ENCODE measurements at regions not wholly inside any gene's neighbourhood (a gene's known extent, or its start where the extent isn't known, plus 50 kb on each side); places are given as distances from the start of the nearest gene placed in this dataset.

DNA sequence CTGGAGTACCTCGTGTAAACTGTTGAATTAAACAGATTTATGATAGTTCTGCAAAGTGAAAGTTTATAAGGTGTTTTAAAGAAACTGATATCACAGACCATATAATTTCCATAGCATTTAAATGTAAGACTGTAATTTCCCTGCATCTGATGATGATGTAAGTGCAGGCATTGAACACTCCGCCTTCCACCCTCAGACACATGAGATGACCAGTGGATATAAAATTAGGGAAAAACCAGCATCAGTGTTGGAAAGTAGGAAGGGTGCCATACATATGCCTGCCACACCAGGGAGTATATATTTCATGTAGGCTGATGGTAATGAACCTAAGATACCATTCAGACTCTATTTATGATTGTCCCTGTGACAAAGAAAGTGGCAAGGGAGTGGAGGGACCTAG, 519.2 kb downstream of the ACTL7B start:
- Histone ChIP-seq H3K4me1 (no peaks in the 10 kb centered on the region), H3K9me3 (no peaks in the 10 kb centered on the region), H3K4me3 (no peak overlapping the region), H3K27ac (no peak overlapping the region), H3K27me3 (ENCODE audit: low read depth) (no peaks in the 10 kb centered on the region), H3K36me3 (no peaks in the 10 kb centered on the region)
- TF ChIP-seq, protein P1, sequence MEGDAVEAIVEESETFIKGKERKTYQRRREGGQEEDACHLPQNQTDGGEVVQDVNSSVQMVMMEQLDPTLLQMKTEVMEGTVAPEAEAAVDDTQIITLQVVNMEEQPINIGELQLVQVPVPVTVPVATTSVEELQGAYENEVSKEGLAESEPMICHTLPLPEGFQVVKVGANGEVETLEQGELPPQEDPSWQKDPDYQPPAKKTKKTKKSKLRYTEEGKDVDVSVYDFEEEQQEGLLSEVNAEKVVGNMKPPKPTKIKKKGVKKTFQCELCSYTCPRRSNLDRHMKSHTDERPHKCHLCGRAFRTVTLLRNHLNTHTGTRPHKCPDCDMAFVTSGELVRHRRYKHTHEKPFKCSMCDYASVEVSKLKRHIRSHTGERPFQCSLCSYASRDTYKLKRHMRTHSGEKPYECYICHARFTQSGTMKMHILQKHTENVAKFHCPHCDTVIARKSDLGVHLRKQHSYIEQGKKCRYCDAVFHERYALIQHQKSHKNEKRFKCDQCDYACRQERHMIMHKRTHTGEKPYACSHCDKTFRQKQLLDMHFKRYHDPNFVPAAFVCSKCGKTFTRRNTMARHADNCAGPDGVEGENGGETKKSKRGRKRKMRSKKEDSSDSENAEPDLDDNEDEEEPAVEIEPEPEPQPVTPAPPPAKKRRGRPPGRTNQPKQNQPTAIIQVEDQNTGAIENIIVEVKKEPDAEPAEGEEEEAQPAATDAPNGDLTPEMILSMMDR (IDR thresholded peaks at IDR 0.05) = no peak
- no peak for ATAC-seq
- intact Hi-C loops (cut with DNase I) = no loop called here
- no peak for DNase-seq

DNA sequence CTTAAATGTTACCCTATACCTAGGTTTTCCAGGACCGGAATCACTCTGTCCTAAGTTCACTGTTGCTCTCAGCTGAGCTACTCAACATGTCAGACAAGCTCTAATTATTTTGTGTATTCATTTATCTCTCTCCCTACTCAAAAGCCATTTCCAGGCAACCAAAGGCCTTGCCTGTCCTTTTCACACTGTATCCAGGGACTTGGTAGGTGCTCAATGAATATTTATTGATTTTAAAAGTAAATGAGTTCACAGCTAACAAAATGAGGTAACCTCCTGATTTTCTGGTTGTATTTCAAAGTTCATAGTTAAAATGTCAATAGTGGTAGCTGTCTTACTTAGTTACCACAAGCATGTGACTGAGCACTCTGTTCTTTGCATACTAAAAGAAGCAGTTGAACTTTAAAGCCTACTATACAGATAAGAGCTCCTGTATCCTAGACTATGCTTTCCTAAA, 522.2 kb downstream of the ACTL7B start:
- no peaks in the 10 kb centered on the region for H3K27me3 ChIP-seq (ENCODE audit: low read depth)
- no peak overlapping the region for H3K27ac ChIP-seq
- intact Hi-C loops (cut with DNase I) = no loop called here
- no peaks in the 10 kb centered on the region for H3K9me3 ChIP-seq
- no peak overlapping the region for H3K4me3 ChIP-seq
- no peaks in the 10 kb centered on the region for H3K4me1 ChIP-seq
- TF ChIP-seq, protein P1 (IDR thresholded peaks at IDR 0.05) = no peak
- DNase-seq (no peak), ATAC-seq (no peak)
- H3K36me3 ChIP-seq = no peaks in the 10 kb centered on the region

DNA sequence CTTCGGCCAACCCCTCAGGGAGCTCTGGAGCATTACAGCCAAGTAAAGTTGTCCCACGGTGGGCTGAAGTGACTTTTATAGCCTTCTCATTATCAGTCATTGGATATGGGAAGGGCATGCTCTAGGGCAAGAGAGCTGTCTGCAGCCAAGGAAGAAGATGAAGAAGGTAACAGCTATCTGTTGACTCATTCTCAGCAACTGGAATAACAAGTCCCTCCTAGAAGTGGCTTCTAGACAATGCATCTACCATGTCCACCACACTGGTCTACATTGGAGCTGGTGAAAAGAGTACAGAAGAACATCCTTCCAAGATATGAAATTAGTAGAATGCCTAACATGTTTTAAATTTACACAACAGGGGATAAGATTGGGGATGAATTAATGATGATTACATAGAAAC, 524.2 kb downstream of the ACTL7B start:
- ATAC-seq = no peak
- no peaks in the 10 kb centered on the region for H3K36me3 ChIP-seq
- intact Hi-C loops (cut with DNase I) = no loop called here
- no peaks in the 10 kb centered on the region for H3K4me1 ChIP-seq
- TF ChIP-seq, protein P1 (IDR thresholded peaks at IDR 0.05) = no peak
- no peak for DNase-seq
- no peaks in the 10 kb centered on the region for H3K27me3 ChIP-seq (ENCODE audit: low read depth)
- no peak overlapping the region for H3K4me3 ChIP-seq
- H3K9me3 ChIP-seq = peaks cover 16% of the 10 kb centered on the region
- H3K27ac ChIP-seq = no peak overlapping the region

DNA sequence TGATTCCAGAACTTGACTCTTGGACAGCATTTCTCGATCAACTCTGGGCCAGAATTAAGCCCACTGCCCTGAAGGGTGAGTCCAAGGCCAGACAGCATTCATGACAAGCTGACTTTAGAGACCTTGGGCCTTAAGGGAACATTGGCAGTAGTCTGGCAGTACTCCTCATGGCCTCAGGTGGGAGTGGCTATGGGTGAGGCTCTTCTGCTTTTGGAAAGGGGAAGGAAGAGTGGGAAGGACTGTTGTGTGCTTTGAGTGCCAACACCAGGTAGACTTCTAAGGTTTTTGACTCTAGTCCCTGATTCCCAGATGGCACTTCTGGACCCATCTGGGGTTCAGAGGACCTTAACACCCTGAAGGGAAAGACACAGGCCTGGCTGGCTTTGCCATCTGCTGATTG, 530.4 kb downstream of the ACTL7B start:
- intact Hi-C loops (cut with DNase I) = no loop called here
- Histone ChIP-seq H3K4me1 (no peaks in the 10 kb centered on the region), H3K9me3 (peaks cover 22% of the 10 kb centered on the region), H3K27me3 (ENCODE audit: low read depth) (no peaks in the 10 kb centered on the region), H3K27ac (no peak overlapping the region), H3K4me3 (no peak overlapping the region), H3K36me3 (no peaks in the 10 kb centered on the region)
- ATAC-seq = no peak
- no peak for DNase-seq
- TF ChIP-seq, protein P1 (IDR thresholded peaks at IDR 0.05) = no peak

DNA sequence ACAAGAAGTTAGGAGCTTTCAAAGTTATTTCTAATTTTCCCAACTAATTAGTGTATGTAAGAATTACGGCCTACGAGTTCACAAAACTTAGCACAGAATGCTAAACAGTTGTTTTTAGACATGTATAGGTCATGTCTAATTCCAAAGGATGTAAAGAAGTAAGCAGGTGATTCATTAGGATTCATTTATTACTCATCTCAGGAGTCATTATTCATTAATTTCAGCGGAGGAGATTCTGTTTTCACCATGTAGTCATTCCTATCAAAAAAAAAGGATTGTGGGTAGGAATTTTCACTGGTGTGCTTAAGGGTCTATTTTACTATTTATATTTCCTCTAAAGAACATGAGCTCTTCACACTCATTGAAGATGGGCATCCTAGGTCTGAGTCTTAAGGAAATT, 532.2 kb downstream of the ACTL7B start:
- Histone ChIP-seq H3K27me3 (ENCODE audit: low read depth) (no peaks in the 10 kb centered on the region), H3K9me3 (peaks cover 22% of the 10 kb centered on the region), H3K27ac (no peak overlapping the region), H3K36me3 (no peaks in the 10 kb centered on the region), H3K4me3 (no peak overlapping the region), H3K4me1 (no peaks in the 10 kb centered on the region)
- DNase-seq (no peak), ATAC-seq (no peak)
- TF ChIP-seq, protein P1 (IDR thresholded peaks at IDR 0.05) = no peak
- intact Hi-C loops (cut with DNase I) = no loop called here

Measured in lower lobe of right lung (tissue), 2 donors.